ENCODE measurements at regions not wholly inside any gene's neighbourhood (a gene's known extent, or its start where the extent isn't known, plus 50 kb on each side); places are given as distances from the start of the nearest gene placed in this dataset.

- peak in 1 of 2 donors; percentile 50 for DNase-seq
Measured at GRCh38 chr14:86654558-86655184, 1124.7 kb downstream of the FLRT2 start.

DNA sequence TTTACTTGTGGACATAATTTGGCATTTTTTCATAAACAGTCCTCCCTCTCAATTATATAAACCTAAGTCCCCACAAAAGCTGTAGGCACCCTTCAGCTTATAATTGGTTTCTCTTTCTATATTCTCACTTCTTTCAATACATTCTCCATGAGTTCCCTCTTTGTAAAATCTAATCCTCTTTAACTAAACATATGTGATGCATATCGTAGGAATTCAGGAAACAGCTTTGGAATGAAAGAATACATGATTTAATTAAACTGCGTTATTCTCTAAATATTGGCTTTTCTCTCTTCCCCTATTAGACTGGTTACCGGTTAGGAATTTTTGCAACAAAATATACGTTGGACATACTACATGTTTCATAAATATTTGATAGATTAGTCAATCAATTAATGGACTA lies 1122.6 kb downstream of the FLRT2 start:
- DNase-seq, result no peak

DNA sequence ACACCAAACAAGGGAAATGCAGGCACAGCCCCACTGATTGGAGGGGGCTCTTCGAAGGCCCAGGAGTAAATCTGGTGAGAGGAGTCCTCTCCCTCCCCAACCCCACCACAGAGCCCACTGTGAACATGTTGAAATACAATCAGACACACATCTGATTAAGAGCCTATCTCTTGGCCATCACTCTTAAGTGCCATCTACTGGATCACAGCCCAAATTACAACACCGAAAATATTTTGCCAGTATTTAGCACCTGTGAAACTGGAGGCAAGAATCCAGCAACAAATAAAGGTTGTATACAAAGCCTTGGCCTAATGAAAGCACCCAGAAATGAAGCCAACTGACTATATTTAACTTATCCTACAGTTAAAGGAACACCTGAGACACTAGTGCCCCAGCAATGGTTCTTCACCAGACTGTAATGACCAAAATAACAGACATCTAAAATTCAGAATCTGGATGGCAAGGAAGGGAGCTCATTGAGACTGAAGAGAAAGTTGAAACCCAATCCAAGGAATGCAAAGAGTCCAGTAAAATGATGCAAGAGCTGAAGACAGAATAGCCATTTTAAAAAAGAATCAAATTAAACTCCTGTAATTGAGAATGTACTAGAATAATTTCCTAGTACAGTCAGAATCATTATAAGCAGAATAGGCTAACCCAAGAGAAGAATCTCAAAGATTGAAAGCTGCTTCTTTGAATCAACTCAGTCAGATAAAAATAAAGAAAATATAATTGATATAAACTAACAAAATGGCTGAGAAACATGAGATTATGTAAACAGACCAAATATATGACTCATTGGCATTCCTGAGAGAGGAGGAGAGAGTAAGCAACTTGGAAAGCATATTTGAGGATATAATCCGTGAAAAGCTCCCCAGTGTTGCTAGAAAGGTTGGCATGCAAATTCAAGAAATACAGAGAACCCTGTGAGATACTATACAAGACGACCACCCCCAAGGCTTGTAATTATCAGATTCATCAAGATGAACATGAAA lies 1117.0 kb downstream of the FLRT2 start:
- no peak for DNase-seq

- DNase-seq, result no peak
Measured at GRCh38 chr14:86646125-86646524, 1116.2 kb downstream of the FLRT2 start.

DNA sequence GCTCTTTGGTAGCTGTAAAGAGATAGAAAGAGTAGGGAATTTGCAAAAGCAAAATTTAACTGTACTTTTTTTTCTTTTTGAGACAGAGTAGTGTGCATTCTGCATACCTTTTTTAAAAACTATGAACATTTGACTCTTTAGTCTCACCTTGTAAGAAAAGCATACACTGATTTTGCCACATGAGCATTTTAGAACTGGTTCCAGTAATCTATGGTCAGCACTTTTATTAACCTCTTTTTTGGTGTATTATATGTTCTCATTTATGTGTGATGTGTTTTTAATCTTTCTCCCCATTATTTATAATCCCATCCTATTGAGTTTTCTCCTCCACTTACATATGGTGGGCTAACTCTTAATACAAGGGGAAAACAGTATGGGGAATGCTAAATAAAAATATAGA lies 1111.4 kb downstream of the FLRT2 start:
- no peak for DNase-seq

- no peak for DNase-seq
Measured at GRCh38 chr14:86640288-86640687, 1110.3 kb downstream of the FLRT2 start.

DNA sequence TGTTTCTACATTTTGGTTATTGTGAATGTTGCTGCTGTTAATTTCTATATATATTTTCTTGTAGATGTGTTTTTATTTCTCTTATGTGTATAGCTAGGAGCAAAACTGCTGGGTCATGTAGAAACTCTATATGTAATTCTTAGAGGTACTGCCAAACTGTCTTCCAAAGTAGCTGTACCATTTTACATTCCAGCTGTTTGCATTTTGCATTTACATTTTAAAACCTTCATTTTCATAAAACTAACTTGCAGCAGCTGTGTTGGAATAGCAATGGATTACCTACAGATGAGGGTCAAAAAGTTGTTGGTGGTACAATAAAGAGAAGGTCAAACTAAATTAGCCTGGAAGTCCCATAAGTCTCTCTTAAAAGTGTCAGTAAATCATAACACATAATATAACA lies 1109.7 kb downstream of the FLRT2 start:
- DNase-seq, result no peak

- no peak for DNase-seq
Measured at GRCh38 chr14:86639146-86639545, 1109.2 kb downstream of the FLRT2 start.

- no peak for DNase-seq
Measured at GRCh38 chr14:86627080-86627479, 1097.1 kb downstream of the FLRT2 start.

DNA sequence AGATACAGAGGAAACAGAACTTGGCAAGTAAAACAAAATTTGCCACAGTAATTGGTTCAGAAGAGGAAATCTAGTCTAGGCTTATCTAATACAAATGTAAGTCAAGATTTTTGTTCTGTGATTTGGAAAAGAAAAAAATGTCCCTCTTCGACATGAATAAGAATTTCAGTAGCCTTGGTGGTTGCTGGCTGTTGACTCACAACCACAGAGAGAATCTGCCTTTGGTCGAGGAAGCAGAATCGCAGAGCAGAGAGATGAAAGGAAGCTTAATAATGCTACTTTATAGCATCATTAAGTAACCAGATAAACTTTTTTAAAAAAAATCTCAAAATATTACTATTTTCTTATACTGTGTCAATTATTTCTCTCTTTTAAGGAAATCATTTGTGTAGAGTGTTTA lies 1096.6 kb downstream of the FLRT2 start:
- no peak for DNase-seq

- no peak for DNase-seq
Measured at GRCh38 chr14:86625637-86626036, 1095.7 kb downstream of the FLRT2 start.

DNA sequence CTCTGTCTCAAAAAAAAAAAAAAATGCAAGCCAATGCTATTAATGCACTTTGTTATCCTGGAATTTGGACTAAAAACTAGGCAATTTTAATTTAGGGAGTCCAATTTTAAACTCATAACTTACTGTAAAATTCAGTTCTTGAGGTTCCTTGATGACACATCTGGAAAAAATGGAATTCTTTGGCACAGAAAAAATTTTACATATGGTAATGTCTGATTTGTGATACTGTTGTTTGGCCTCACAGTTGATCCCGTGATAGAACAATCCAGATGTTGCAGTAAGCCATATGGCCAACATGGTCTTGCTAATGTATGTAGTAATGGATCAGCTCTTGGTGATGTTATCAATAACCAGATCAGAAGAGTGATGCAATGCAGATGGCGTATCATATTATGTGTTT lies 1089.8 kb downstream of the FLRT2 start:
- no peak for DNase-seq

DNA sequence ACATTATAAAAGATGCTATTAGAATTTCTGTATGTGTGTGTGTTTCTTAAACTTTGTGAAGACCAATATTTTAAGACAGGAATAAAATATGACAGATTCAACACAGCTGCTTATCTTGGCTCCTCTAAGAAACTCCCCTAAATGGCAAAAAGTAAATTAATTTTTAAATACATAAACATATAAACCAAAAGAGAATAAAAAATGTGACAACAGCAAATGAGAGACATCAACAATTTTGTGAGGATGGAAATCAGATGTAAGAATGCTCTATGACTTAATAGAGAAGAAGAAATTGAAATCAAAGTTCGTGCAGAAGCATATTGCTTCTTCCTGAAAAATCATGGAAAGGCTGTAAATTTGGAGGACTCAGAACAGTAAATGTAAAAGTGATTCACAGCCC lies 1083.8 kb downstream of the FLRT2 start:
- no peak for DNase-seq

- no peak for DNase-seq
Measured at GRCh38 chr14:86613126-86613525, 1083.2 kb downstream of the FLRT2 start.

- DNase-seq, result peak in 1 of 2 donors; percentile 27
Measured at GRCh38 chr14:86604561-86604960, 1074.6 kb downstream of the FLRT2 start.

GRCh38 chr14:86602263-86602662 lies 1072.3 kb downstream of the FLRT2 start:
- DNase-seq, result no peak

GRCh38 chr14:86601813-86602212 lies 1071.9 kb downstream of the FLRT2 start:
- DNase-seq, result no peak

- no peak for DNase-seq
Measured at GRCh38 chr14:86597279-86597678, 1067.3 kb downstream of the FLRT2 start.

DNA sequence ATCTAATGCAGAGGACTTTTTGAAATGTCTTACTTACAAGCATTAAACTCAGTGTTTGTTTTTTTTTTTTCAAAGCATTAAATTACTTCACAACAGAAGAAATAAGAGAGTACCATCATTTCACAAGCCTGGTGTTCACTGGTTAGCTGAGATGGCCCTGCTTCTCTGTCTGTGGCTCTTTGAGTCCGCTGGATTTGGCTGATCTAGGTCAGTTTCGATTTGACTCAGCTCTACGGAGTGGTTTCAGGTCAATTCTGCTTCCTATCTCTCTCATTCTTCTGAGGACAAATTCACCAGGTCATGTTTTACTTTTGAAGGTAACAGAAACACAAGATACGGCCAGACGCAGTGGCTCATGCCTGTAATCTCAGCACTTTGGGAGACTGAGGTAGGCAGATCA lies 1066.1 kb downstream of the FLRT2 start:
- DNase-seq, result no peak

DNA sequence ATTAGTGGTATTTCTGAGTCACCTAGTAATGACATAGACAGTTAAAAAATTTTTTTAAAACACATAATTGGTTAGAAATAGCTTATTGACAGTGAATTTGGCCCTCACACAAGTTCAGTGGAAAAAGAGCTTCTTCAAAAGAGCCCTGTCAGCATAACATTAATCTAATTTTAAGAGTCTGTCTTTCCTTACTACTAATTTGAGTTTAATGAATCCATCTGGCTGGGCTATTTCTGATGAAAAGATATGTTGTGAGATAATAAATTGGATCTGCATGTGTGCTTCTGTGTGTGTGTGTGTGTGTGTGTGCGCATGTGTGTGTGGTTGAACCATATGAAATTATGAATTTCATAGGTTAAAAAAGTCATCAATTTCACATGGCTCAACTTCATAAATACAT lies 1045.2 kb downstream of the FLRT2 start:
- no peak for DNase-seq

DNA sequence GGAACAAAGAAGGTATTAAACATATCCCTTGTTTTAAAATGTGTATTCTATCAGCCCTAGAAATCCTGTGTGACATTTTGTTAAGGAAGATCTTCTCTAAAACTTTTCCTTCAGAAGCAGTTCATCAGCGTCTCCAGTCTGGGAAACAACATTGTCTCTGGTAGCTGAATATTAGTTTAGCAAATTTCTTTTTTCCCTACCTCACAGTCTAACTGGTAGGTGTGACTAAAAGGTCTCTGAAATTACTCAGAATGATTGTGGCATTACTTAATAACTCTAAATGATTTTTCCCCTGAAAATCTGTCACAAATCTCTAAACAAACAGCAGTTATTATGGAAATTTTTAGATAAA lies 1044.8 kb downstream of the FLRT2 start:
- DNase-seq, result no peak

DNA sequence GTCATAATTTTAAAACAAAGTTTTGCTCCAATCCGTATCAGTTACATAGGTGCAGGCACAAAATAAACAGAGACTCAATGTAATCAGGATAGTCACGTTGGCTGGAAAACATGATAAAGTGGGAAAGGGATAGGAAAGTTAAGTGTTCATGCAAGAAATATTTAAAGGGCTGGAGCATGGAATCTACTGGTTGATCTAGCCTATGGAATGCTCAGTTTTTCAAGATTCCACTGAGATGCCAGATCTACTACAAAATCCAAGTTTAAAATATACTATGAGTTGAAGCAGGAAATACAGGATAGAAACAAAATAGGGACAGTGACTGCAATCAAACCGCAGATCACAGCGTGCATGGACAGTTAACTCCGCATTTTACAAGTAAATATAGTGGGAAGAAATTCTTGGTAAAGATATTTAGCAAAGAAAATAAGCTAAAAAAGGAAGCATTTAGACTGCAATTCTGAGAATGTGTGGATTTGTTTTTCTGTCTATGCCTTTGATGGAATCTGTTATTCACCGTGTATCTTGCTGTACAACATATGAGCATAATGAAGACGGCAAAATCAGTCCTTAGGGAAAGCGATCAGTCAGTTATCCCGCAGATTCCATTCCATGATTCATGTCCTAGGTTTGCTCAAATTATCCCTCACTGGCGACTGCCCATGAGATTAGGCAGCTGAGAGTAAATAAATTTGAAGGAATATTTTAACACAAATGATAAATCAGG lies 1044.3 kb downstream of the FLRT2 start:
- DNase-seq, result no peak

GRCh38 chr14:86570371-86570770 lies 1040.4 kb downstream of the FLRT2 start:
- DNase-seq, result no peak

GRCh38 chr14:86543521-86543920 lies 1013.6 kb downstream of the FLRT2 start:
- DNase-seq, result no peak
